Activated CD8-positive, alpha-beta memory T cell treated with anti-CD3 and anti-CD28 coated beads, Interleukin-2, amount 50 U/mL, for 24 hours (primary cell): ENCODE measurements at regions not wholly inside any gene's neighbourhood (a gene's known extent, or its start where the extent isn't known, plus 50 kb on each side); places are given as distances from the start of the nearest gene placed in this dataset.
"Not testable (repeated sequence)": the region's sequence is repeated elsewhere in the genome, so short reads cannot be mapped to it uniquely, and the experiment has no call there.

Source experiments
- DNase-seq: peaks from one replicate; pipeline ENCODE4 v3.0.0-alpha.2; 2020; ENCODE audit errors: extremely low read depth

DNA sequence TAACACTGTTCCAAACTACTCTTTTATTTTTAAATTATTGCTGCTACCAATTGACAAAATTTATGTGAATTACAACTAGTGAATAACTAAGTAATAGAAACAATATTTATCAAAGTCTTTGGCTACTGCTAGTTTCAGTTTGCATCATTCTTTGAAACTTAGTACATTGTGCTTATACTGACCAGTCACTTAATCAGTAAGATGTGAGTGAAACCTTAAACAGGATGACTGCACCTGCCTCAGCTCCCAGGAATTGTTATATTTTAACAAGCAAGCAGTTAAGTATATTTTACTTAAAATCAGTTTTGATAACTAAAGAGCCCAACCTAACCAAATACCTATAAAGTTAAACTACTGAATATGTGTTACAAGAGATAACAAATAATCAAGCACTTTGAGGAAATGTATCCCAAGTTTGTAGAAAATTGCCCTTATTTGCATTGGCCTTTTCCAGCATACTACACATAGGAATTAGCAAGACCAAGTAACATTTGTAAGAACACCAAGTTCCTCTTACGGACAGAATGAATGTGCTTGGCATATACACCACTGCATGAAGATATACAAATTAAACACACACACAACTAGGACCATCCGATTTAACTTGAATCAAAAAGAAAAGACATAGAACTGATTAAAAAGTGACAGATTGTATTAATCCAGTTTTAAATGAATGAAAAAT, 545.5 kb upstream of the DAB2 start:
- no peak for DNase-seq

DNA sequence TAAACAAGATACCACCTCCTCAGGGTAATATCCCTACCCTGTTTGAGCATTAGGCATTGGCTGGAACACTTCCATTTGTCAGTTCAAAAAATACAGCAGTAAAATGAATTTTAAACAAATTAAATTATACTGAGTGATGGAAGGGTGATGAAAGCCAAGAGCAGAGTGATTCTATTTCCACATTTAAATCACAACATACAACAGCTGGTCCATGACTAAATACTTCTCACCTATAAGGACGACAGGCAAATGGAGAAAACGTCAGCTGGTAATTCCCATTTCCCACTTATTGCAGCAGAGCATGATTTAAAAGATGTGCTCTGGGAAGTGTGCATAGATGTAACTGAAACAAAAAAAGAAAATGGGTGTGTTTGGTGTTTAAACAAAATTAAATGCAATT, 543.6 kb upstream of the DAB2 start:
- DNase-seq, result no peak

DNA sequence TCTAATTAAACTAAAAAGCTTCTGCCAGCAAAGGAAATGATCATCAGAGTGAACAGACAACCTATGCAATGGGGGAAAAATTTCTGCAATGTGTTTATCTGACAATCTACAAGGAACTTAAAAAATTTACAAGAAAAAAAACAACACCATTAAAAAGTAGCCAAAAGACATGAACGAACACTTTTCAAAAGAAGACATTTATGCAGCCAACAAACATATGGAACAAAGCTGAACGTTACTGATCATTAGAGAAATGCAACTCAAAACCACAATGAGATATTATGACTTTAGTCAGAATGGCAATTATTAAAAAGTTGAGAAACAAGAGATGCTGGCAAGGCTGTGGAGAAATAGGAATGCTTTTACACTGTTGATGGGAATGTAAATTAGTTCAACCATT, 530.4 kb upstream of the DAB2 start:
- DNase-seq, result no peak

DNA sequence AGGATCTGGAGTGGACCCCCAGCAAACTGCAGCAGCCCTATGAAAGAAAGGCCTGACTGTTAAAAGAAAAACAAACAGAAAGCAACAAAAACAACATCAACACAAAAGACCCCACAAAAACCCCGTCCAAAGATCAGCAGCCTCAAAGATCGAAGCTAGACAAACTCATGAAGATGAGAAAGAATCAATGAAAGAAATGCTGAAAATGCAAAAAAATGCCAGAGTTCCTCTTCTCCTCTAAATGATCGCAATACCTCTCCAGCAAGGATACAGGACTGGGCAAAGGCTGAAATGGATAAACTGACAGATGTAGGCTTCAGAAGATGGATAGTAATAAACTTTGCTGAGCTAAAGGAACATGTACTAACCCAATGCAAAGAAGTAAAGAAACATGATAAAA, 526.3 kb upstream of the DAB2 start:
- DNase-seq, result no peak

DNA sequence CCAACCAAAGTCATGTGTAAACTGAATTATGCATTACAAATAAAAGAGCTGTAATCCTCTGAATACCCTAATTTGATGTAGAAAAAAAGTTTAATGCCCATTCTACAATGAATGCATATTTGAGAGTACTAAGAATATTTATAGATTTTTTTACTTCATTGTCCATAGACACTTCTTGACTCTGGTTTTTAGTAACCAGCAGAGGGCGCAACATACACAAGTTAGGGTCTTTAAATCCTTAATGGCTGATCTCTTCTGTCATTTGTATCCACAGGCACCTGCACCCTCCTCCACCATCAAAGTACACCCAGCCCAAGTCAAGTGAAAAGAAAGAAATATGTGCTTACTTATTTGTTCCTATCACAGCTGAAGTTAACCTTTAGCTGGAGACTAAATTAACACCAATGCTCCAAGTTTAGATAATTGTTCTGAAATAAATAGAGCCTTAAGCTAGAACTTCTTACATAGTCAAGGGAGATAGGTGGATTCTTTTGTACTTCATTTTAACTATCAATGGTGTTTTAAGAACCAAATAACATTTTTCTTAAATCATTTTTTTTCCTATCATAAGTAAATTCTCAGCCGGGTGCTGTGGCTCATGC, 524.2 kb upstream of the DAB2 start:
- DNase-seq, result peak; percentile 14

DNA sequence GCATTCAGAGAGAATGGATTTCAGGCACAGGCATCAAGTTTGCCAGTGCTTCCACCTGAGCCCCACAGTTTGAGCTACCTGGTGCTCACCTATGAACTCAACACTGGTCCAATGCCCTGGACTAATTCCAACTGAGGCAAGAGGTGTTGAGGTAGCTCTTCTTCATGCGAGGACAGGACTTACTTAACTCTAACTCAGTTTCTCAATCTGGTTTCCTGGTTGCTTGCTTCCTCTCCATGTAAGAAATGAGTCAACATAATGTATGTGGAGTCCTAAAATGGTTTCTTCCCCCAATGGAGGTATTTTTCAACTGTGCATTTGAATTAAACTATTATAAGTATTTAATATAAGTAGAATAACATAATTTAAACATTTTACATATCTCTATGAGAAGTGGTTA, 523.6 kb upstream of the DAB2 start:
- DNase-seq, result no peak

DNA sequence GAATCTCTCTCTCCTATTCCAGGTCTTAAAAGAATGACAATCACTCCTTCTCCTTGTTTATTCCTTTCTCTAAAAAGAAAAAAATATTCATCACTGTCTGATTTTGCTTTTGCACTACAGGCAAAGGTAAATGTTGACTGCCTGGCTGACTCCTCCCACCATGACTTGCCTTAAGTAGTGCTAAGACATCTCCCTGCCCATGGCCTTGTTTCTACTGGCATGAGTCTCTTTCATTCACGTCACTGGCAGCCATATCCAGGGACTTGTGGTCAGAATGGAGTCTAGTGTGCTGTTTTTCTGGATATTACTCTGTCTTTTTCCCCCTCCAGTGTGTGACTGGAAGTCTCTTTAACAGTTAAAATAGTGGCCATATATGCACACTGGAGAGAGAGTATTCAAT, 522.9 kb upstream of the DAB2 start:
- DNase-seq, result no peak

DNA sequence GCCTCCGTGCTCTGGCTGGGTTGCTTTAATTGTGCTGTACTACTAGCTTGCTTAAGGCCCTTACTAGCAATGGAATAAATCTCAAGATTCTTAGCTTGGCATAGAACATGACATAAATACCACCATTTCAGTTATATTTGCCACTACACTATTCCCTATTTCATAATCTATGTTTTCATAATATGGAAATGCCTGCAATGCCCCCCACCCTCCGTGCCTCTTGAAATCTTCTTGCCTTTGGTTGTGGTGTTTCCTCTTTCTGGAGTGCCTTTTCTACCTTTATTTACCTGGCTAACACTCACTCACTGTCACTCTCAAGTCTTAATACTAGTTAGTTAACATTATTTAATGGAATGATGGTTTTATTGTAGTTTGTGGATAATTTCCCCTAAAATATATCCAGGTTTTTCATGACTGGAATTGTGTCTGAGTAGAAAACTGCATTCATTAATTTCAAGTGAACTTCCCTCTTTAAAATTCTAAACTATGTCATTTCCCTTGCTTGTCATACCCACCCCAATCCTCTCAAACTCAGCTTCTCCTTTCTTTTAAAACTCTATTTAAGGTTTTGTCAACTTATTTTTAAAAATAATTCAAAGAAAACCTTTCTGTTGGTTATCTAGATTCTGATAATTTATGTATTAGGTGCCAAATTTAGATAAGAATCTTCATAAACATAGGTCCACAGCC, 521.7 kb upstream of the DAB2 start:
- no peak for DNase-seq

DNA sequence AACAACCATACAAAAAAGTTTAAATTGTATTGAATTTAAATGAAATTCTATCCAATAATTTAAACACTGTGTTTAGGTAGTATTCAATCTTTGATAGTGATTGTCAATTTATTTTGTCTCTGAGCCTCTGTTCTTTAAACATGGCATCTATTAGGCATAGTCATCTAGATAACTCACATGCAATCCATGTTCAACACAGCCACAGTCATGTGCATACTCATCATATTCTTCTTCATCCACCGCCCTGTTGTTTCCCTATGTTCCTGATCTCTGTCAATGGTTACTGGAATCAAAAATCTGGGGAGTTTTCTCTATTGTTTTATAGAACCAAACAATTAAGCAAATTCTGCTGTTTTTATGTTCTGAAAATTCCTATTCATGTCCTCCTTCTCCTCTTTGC, 521.1 kb upstream of the DAB2 start:
- DNase-seq, result no peak

DNA sequence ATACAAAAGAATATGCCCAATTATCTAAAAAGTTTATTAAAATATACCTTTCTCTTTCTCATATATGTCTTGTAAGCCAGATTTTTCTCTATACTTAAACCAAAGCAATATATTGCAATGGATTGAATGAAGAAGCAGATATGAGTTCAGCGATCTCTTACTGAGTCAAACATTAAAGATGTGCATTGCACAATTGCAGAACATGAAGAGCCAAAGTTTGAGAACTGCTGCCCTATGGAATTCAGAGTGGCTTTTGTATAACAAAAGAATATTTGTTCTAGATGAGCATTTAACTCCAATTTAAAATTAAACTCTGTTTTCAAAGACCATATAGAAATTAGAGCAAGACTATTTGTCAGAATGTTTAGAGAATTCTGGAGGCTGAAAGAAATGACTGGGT, 519.0 kb upstream of the DAB2 start:
- DNase-seq, result no peak

DNA sequence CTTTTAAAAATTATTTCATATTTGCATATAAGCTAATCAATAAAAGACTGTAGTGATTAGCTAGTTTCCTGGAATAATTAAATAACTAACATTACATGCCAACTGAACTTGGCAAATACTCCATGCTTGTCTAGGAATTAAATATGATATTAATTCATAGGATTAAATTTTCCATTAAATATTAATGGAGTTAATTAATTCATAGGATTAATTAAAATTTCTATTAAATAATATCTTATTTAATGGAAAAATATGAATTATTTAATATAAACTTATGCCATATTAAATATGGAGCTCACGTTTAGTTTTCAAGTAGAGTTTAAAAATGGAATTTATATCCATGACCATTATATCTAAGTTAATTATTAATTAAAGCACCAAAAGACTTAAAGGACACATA, 517.8 kb upstream of the DAB2 start:
- no peak for DNase-seq

DNA sequence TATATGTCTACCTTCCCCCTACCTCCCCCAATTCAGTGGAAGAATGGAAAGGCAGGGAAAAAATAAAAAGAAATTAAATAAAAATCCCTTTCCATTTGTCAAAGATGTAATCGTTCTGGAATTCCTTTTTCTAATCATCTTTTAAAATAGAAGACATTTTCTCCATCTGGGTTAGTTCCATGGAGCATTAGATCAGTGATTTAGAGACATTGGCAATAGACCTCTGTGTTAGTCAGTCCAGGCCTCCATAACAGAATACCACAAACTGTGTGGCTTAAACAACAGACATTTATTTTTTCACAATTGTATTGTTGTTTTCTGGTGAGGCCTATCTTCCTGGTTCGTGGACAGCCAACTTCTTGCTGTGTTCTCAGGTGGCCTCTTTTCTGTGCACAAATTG, 516.6 kb upstream of the DAB2 start:
- no peak for DNase-seq

DNA sequence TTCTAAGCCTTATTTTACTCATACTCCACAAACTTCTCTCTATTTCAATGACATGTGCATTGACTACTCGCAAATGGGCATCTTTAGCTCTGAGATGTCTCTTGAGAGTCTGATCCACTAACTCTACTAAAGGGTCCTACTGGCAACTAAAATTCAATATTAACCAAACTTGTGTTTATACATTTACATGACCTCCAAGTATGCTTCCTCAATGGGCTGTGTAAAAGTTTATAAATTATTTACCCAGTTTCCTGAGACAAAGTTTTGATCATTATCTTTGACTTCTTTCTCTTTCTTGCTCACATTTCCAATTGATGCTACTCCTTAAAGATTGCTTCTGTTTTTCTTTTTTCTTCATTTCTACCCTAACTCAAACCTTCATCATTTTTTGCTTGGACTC, 510.1 kb upstream of the DAB2 start:
- no peak for DNase-seq

DNA sequence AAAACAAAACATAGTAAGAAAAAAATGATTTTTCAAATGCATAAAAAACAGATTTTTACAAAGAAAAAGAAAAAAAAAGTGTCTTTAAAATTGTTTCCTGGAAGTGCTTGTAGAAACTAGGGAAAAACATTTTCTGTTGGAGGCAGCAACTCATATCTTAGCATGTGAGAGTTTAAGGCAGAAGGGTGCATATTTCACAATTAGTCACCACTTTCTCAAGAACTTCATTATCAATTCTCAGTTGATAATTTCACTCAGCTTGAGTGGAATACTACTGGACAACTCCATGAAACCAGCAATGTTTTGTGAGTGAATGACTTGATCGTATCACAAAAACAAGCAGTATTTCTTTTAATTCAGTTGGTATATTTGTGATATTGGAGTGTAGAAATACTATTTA, 508.3 kb upstream of the DAB2 start:
- no peak for DNase-seq

DNA sequence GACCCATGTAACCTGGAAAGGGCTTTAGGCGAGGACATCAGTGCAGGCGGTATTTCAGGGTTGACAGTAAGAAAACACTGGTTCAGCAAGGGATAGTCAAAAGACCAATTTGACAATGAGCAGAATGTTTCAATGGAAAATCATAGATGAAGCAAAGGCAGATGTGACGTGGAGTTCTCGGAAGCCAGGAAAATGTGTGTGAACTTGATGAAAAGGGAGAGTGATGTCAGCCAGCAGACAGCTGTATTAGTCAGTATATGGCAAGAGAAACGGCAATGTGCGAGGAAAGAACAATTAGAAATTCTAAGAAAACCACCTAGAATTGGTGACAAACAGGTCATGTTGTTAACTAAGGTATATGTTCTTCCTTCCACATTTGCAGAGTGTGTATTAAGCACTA, 503.9 kb upstream of the DAB2 start:
- DNase-seq, result no peak

DNA sequence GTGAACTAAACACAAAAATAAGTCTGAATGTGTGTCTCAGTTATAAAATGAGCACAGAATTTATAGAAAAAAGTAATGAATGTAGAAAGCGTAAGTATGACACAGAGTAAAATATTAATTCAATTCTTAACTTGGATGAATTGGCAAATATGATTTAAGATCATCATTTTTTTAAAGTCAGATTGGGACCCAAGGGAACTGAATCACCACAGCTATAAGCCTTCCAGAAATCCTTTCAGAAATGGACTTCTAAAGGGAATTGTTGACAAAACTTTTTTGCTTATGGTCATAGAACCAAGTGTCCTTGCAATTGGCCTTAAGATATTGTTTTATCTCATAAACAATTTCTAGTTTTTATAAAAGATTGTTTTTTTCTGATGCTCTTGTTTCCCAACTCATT, 495.1 kb upstream of the DAB2 start:
- DNase-seq, result no peak

DNA sequence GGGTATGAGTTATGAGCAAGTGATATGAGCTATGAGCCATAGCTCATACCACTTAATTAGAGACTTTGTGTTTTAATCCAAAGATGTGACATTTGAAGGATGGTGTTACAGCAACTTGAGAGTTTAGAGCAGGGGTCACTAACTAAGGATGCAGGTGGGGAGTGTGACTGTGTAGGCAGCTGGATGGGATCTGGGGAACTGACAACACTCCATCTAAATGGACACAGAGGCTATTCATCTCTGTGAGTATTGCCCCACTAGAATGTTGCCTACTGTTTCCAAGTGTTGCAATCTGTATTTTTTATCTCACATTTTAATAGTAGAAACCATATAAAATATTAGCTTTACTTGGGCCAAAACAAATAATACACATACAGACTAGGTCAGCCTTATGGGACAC, 488.1 kb upstream of the DAB2 start:
- DNase-seq, result no peak

DNA sequence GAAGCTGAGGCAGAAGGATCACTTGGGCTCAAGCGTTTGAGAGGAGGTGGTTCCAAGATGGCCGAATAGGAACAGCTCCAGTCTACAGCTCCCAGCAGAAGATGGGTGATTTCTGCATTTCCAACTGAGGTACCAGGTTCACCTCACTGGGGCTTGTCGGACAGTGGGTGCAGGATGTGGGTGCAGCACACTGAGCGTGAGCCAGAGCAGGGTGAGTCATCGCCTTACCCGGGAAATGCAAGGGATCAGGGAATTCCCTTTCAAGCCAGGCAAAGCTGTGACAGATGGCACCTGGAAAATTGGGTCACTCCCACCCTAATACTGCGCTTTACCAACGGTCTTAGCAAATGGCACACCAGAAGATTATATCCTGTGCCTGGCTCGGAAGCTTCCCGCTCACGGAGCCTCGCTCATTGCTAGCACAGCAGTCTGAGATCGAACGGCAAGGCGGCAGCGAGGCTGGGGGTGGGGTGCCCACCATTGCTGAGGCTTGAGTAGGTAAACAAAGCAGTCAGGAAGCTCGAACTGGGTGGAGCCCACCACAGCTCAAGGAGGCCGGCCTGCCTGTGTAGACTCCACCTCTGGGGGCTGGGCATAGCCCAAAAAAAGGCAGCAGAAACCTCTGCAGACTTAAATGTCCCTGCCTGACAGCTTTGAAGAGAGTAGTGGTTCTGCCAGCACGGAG, 482.6 kb upstream of the DAB2 start:
- DNase-seq, result not testable (repeated sequence)

DNA sequence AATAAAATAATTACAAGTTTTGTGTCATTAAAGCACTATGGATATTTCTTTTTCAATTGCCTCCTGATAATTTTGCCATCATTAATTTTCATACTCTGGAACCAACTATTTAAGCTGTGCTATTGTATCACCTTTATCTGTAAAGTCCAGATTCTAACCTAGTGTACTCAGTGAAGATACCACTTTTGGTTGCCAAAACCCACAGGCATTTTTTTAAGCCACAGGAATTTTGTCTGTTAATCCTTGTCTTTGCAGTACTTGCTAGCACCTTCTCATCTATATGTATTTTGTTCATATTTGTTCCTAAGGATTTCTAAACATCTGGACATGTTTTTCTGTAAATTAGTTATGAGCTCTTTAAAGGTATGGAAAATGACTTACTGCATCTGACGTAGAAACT, 481.4 kb upstream of the DAB2 start:
- no peak for DNase-seq

DNA sequence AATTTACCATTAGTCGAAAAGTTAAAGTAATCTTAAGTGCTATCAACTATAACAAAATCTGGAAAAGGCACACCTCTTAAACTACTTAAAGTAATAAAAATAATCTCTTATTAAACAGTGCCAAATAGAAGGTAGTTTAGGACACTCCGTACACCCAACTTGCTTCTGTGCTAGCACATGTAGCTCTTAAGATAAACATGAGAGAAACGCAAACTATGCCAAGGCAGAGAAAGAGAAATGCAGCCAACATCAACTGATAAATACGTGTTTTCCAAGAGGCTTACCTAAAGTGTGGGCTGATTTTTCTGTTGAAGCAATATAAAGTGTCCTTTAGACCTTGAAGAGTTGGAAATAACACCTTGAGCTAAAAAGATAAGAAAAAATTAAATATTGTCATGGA, 480.6 kb upstream of the DAB2 start:
- DNase-seq, result no peak

DNA sequence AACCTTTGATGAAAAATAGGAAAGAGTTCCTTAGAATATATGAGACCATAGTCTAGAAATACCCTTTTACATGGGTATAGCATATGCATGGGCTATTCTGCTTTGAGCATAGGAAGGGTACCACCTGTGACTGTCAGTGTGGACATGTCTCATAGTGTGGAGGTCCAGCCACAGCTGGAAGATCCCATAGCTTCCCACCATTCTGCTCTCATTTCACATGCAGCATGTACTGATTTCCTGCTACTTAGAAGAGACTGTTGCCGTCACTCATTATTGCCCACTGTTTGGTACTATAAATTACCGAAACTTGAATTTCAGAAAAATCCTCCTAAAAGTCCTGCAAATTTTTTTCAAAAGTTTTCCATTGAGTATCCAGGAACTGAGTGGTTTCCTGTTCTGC, 477.8 kb upstream of the DAB2 start:
- no peak for DNase-seq

DNA sequence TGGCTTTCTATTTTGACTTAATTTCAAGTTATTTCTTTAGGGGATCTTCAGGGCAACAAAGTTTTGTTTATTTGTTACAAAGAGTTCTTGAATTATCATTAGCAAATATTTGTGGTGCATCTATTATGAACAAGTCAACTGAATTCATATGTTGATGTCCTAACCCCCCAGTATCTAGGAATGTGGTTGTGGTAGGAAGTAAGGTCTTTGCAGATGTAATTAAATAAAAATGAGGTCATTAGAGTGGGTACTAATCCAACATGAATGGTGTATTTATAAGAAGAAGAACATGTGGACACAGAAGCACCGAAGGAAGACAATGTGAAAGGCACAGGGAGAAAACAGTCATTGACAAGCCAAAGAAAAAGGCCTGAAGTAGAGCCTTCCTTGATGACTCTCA, 474.0 kb upstream of the DAB2 start:
- DNase-seq, result no peak

DNA sequence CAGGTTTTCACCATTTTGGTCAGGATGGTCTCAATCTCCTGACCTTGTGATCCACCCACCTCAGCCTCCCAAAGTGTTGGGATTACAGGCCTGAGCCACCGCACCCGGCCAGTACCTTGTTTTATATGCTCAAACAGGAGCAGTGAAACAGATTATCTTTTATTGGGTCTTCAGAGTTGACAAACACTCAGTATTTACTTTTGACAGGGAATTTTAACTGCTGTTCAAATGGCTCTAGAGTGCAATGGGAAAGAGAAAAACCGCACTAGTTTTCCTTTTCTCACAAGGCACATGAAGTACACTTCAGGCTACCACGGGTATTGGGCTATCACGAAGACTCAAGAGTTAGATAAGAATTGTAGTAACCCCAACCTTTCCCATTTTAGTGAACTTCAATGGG, 471.9 kb upstream of the DAB2 start:
- DNase-seq, result no peak
